Activated gamma-delta T cell treated with anti-CD3 and anti-CD28 coated beads, Interleukin-2, amount 50 U/mL, for 16 hours (primary cell): ENCODE measurements at regions not wholly inside any gene's neighbourhood (a gene's known extent, or its start where the extent isn't known, plus 50 kb on each side); places are given as distances from the start of the nearest gene placed in this dataset.

Experiments used
- DNase-seq: peaks from one replicate; pipeline ENCODE4 v3.0.0-alpha.2; 2020; ENCODE audit warnings: low read depth

- DNase-seq, result no peak
Measured at GRCh38 chr3:72565593-72565992, 282.7 kb downstream of the SHQ1 start.

- no peak for DNase-seq
Measured at GRCh38 chr3:72563690-72564370, 284.4 kb downstream of the SHQ1 start.

GRCh38 chr3:72560846-72561675 is 287.2 kb downstream of the SHQ1 start:
- no peak for DNase-seq

GRCh38 chr3:72559385-72559784 is 288.9 kb downstream of the SHQ1 start:
- no peak for DNase-seq

GRCh38 chr3:72558001-72558400 is 290.2 kb downstream of the SHQ1 start:
- no peak for DNase-seq

GRCh38 chr3:72555714-72556113 is 292.5 kb downstream of the SHQ1 start:
- no peak for DNase-seq

- no peak for DNase-seq
Measured at GRCh38 chr3:72554689-72555088, 293.6 kb downstream of the SHQ1 start.

GRCh38 chr3:72553298-72553697 is 294.9 kb downstream of the SHQ1 start:
- no peak for DNase-seq

GRCh38 chr3:72550582-72551262 is 297.5 kb downstream of the SHQ1 start:
- no peak for DNase-seq

- no peak for DNase-seq
Measured at GRCh38 chr3:72549761-72550581, 298.3 kb downstream of the SHQ1 start.

GRCh38 chr3:72548981-72549380 is 299.3 kb downstream of the SHQ1 start:
- no peak for DNase-seq

- DNase-seq, result no peak
Measured at GRCh38 chr3:72548461-72548860, 299.8 kb downstream of the SHQ1 start.

- DNase-seq, result no peak
Measured at GRCh38 chr3:72547183-72547582, 301.1 kb downstream of the SHQ1 start.

GRCh38 chr3:72544239-72544638 is 304.0 kb downstream of the SHQ1 start:
- DNase-seq, result no peak

GRCh38 chr3:72543246-72543645 is 305.0 kb downstream of the SHQ1 start:
- DNase-seq, result no peak

- DNase-seq, result no peak
Measured at GRCh38 chr3:72542781-72543180, 305.5 kb downstream of the SHQ1 start.

GRCh38 chr3:72539856-72540255 is 308.4 kb downstream of the SHQ1 start:
- no peak for DNase-seq

GRCh38 chr3:72538070-72538745 is 310.0 kb downstream of the SHQ1 start:
- DNase-seq, result no peak

GRCh38 chr3:72537448-72537847 is 310.8 kb downstream of the SHQ1 start:
- DNase-seq, result no peak

- no peak for DNase-seq
Measured at GRCh38 chr3:72536878-72537267, 311.4 kb downstream of the SHQ1 start.

GRCh38 chr3:72536206-72536877 is 311.9 kb downstream of the SHQ1 start:
- no peak for DNase-seq
